HG02884 (cell line): ENCODE measurements at regions not wholly inside any gene's neighbourhood (a gene's known extent, or its start where the extent isn't known, plus 50 kb on each side); places are given as distances from the start of the nearest gene placed in this dataset.
"Not testable (repeated sequence)": the region's sequence is repeated elsewhere in the genome, so short reads cannot be mapped to it uniquely, and the experiment has no call there.

Source experiments
- ATAC-seq: cut with Tn5 transposase; IDR thresholded peaks from one replicate; pipeline ENCODE4 v1.9.1; 2021; ENCODE audit warnings: mild to moderate bottlenecking, moderate library complexity; ENCODE audit not compliant: unreplicated experiment

DNA sequence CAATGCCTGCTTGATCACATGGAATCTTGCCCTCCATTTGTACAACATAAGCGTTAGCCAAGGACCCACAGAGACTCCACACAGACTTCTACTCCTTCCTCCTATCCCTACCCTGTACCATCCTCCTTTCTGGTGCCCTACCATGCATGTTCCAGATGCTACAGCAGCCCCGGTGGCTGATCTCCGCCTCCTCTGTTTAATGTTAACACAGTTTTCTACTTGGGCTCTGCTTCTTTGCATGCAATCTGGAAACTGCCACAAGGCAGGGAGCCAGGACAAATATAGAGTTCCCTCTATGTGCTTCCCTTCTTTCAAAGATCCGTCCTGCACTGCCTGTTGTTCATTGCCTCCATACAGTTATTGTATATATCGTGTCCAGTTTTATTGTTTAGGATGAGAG is 368.6 kb upstream of the TENM3 start:
- ATAC-seq: no peak

DNA sequence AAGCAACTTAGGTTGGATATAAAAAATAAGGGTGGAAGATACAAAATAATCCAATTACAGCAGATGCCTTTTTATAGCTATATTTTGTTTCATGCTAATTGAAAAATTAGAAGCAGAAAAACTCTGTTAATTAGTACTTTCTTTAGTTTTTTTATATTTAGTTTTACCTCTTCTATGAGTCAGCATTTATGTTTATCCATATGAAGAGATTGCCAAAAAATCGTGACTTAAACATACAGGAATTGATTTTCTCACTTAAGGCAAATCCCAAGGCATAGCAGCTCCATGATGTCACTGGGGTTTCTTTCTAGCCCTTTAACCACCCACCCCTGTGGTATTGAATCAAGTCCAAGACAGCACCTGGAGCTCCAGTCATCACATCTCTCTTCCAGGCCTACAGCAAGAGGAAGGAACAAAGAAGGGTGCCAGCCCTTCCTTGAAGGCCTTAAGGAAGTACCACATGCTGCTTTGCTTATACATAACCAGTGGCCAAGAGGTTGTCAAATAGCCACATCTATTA is 365.8 kb upstream of the TENM3 start:
- ATAC-seq: no peak

DNA sequence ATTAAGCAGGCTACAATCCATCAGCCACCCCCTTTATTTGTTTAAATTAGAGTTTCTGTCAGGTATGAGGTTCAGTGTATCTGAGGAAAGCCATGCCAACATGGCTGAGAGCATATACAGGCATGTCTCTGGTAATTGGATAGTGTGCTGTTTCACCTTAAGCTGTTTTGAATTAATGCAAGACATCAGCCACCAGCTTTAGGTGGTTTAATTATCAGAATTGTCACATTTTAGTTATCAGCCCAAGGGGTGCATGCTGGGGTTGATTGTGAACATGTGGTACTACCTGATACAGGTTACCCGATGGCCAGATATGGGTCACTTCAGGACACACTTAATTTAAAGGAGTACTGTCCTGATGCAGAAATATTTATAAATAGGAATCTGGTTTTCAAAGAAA is 353.2 kb upstream of the TENM3 start:
- no peak for ATAC-seq

DNA sequence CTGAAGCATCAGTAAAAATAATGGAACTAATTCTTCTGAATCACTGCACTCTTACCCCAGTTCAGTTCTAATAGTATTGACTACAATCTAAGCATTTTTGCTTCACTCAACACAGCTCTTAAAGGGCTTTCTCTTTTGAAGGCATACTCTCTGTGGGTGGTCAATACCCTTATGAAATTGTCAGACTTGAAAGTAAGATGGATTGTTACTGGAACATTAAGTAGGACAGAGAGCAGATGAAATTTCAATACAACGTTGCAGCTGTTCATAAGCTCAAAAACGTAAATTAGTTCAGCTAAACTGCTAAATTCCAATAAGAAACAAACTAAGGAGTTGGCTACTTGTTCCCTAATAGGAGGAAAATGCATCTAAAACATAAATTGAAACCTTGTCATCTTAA is 352.3 kb upstream of the TENM3 start:
- ATAC-seq: no peak

DNA sequence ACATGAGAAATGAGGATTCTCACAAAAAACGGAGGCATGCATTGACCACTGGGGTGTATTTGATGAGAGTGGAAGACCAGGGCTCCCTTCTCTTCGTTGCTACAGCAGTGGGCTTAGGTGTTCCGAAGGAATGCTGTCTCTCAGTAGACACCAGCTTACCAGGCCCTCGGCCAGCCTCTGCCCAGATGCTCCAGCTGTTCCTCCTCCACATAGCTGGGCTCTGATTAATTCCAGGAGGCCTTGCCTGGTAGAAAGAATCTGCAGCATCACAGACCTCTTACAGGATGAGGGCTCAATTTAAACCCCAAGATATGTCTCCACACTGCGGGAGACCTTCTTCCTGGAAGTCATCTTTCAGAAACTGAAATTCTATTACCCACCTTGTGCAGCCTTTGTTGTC is 346.6 kb upstream of the TENM3 start:
- no peak for ATAC-seq

DNA sequence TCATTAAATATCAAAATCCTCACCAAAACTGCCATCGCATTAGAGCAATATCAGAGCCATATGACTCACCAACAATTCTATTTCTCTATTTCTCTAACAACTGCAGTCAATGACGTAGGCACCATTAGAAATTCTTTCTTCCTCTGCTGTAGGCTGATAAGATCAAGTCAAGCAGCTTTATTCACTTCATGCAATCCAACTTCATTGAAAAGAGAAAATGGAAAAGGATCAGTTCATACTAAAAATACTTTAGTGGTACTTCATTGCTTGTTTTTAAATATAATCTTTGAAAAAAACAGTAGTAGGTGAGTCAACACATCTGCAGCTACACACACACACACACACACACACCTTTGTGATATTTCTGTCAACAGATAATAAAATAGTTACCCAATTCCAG is 345.3 kb upstream of the TENM3 start:
- no peak for ATAC-seq

DNA sequence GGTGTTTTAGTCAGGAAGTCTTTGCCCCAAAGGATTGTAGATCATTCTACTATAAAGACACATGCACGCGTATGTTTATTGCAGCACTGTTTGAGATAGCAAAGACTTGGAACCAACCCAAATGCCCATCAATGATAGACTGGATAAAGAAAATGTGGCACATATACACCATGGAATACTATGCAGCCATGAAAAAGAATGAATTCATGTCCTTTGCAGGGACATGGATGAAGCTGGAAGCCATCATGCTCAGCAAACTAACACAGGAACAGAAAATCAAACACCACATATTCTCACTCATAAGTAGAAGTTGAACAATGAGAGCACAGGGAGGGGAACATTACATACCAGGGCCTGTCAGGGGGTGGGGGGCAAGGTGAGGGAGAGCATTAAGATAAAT is 340.8 kb upstream of the TENM3 start:
- not testable (repeated sequence) for ATAC-seq

DNA sequence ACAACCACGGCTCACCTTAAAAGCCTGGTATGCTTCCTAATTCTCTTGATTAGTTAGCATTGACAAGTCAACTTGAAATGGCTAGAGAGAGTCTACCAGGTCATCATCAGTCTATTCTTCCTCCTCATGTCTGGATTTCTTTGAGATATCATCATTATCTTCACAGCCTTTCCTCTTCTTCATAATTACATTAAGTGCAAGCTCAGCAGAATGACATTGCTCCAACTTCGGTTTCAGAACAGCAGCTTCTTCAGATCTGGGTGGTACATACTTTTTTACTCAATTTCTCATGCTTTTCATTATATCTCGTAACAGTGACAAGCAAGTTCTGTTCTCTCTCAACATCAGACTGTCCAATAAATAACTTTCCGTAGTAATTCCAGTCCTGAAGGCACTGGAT is 337.5 kb upstream of the TENM3 start:
- ATAC-seq: no peak

DNA sequence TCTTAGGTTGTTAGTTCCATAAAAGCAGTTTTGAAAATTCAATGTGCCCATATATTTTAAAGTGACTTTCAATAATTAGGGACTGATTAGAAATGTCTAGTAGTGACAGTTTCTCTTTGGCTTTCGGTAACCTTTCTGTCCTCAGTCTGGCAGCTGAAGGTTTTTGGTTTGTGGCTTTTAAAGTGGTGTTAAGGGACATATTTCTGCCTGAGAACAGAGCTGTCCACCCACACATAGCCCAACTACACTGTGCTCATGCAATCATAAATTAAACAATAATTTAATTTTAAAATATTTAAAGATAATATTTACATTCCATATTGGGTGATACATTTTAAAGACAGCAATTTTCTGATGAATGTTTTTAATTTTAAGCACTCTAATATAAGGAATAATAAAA is 335.0 kb upstream of the TENM3 start:
- ATAC-seq: no peak

DNA sequence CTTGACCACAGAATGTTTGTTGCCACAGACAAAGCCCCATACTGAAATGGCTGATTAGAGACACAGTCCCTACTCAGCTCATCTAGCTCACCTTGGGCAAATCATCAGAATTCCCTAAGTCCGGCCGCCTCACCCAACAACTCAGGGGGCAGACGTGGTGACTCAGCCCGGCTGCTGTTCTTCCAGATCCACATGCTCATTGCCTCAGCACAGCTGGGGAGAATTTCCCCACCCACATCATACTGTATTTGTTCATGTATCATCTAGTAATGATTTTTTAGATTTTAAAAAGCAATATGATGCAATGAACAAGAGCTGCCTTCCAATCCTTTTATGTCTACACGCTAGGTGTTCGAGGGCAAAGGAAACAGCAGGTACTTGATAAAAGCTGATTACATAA is 333.8 kb upstream of the TENM3 start:
- no peak for ATAC-seq

DNA sequence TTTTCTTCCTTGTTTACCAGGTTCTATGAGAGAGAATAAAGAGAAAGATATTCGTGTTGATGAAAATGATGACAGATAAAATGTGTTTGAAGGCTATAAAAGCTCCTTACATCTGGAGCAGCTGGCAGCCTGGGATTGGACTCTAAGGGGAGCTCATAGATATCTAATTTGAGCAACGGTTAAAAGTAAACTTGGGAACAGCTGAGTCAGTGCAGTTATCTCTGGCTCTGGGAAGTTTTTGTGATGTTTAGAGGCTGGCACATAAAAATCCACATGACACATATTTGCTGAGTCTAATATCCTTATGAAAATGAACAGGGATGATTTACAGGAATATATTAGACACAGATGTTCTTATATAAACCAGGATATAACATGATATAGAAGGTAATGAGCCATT is 331.8 kb upstream of the TENM3 start:
- no peak for ATAC-seq

DNA sequence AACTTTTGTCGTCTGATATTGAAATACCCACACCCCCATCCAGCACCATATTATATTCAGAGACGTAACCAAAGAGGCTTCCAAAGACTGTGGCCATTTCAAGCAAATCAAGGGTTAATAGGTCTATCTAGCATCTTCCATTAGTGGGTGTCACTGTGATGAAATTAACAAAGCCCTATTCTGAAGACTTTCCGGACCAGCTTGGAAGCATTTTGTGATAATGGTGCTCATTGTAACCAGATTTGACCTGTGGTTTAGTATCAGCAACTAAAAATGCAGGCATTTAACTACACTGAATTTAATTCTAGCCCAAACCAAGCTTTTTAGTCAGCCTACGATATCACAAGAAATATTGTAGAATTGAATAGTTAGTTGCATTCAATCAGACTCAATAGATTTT is 309.7 kb upstream of the TENM3 start:
- no peak for ATAC-seq

DNA sequence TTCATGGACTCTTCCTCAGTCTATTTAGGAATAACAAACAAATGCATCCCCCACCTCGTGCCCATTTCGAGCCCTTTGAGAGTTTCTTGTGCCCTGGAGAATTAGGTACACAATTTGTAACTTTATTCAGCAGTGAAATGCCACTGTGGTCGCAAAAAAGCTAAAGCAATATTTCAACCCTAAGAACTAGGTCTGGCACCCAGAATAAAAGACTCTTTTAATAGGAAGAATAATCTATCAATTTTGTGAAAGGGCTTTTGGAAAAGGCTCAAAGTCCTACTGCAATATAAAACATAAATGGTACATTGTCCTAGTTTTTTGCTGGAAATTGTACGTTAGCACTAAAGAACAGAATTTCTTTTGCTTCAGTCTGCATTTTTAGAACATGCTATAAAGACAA is 304.6 kb upstream of the TENM3 start:
- no peak for ATAC-seq

DNA sequence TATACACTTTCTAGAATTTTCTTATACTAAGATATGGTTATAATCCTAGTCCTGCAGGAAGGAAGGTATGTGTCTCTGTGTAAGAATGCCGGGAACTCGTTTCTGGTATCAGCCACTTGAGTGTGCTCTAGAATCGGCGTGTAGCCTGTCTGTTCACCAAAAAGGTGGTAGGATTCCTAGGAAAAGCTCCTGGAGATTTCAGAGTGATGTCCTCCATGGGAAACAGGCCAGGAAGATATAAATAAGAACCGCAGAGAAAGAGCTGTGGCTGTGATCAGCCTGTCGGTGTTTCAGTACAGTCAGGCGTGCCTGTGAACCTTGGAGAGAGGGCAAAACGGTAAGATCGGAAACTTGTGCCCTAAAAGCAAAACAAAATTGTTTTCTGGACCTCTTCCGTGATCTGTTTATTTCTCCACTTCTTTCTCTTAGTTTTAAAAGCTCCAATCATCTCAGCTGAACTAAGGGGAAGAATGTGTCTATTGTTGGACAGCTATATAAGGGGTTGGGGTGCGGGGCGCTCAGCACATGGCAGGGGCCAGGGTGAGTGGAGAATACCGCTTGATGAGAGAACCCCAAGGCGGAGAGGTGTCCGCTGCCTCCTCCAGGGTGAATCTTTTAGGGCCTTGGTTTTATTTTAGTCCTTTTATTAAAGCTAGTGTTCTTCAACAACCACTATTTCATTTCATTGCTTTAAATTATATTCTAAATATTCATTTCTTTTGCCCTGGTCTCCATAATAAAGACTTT is 303.8 kb upstream of the TENM3 start:
- ATAC-seq: no peak

DNA sequence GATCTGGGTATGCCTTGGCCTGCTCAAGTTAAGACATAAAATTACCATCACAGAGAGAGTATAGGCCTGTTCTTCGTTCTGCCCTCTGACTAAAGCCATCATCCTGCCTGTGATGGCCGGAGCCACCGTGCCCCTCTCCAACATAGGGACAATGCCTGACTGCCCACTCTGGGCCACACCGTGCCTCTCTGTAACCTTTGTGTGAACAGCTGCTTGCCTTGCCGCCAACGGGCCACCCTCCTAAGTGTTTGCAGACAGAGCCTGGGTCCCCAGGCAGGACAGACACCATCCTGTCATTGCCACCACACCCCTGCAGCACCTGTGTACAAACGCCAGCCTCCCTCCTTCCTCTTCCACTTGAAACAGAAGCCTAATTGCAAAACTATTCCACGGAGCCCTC is 298.7 kb upstream of the TENM3 start:
- no peak for ATAC-seq

DNA sequence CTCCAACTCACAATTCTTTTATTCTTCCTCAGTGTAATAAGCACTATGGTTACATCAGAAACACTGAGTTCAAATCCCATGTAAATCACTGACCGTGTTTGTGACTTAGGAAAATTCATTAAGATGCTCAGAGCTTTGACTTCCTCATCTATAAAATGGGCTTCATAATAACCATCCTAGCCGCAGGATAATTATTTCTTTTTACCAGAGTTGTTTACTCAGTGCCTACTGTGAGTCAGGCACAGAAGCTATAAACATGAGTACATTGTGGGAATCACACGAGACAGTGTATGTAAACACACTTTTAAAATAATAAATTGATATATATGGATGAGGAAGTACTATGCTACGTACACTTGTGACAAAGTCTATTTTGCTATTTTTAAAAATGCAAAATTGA is 296.3 kb upstream of the TENM3 start:
- no peak for ATAC-seq

DNA sequence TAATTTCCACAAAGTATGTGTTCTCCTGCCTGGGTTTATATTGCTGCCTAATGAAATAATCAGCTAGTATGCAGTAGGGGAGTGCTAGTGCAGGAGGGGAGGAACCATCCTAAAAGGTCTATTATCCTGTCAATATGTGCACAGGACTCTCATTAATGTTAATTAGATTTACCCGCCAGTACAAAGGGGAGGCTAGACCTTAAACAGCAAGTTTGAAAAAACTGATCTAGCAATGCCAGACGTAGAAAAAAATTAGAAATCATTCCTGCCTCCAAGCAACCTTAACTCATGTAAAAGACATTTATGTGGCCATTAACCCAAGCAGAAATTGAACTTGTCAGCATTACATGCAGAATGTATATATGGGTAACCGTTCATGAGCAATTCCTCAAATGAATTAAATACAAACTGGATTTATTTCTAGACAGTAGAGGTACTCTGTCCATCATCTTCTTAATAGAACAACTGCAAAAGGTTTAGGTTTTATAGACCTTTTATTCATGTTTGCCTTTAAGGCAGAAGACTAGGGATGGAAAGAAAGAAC is 294.3 kb upstream of the TENM3 start:
- ATAC-seq: no peak

DNA sequence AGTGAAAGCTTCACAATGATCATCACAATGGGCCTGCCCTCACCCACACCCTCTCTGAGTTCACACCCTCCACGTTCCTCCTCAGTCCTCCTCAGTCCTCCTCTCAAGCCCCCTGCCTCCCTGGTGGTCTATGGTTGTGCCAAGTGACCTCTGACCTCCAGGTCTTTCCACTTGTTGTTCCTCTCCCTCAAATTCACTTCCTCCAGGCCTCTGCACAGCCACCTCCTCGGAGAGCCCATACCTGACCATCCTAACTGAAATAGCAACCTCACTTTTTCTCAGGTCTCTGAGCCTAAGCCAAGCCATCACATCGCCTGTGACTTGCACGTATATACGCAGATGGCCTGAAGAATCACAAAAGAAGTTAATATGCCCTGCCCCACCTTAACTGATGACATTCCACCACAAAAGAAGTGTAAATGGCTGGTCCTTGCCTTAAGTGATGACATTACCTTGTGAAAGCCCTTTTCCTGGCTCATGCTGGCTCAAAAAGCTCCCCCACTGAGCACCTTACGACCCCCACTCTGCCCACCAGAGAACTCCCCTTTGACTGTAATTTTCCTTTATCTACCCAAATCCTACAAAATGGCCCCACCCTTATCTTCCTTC is 293.4 kb upstream of the TENM3 start:
- ATAC-seq: no peak

DNA sequence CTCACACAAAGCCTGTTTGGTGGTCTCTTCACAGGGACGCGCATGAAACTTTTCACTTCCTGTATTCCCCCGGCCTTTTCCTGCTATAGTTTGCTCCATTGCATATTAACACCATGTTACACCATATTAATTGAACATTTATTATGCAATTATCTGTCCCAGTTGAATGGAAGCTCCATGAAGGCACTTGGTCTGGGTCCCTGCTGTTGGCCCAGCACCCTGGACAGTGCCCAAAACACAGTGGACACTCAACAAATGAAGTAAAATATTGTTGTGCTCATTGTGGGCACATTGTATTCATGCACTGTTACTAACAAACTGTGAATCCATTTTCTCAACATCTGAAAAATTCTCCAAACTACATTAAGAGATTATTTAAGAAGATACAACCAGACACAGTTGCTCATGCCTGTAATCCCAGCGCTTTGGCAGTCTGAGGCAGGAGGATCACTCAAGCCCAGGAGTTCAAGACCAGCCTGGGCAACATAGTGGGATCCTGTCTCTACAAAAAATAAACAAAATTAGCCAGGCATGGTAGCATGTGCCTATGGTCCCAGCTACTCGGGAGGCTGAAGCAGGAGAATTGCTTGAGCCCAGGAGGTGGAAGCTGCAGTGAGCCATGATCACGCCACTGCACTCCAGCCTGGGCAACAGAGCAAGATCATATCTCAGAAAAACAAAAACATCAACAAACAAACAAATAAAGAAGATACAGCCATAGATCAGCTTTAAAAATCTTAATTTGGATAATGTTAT is 292.7 kb upstream of the TENM3 start:
- no peak for ATAC-seq

DNA sequence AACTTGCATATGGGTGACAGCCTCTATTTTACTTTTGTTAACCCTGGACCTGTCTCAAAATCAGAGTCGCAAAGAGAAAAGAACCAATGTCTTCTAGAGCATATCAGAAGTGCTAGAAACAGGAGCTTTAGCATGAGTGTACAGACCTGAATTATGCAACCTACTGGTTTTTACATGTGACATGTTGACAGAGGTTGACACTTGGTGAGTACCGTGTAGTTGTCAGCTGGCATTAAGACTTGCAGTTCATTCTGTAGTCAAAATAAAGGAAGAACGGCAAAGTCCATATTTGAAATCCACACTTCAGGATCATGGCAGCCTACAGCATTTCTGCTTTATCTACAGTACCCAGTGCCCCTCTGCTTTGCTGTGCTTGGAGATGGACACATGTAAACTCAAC is 291.9 kb upstream of the TENM3 start:
- no peak for ATAC-seq

DNA sequence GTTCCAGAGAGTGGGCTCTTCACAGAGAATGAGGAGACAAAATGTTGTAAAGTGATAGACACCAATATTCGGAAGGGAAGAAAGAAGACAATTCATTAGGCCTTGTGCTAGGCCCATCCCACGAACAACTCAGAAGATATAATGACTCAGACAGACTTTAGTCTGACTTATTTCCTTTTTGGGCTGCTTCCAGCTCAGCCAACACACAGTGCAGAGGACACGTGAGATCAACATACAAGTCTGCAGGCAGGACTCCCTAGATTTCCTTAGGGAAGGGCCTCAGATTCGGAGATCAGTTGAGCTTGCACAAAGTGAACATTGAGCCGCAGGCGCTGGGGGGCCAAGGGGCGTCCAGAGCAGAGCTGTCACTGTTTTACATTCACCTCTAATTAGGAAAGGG is 290.7 kb upstream of the TENM3 start:
- ATAC-seq: no peak

DNA sequence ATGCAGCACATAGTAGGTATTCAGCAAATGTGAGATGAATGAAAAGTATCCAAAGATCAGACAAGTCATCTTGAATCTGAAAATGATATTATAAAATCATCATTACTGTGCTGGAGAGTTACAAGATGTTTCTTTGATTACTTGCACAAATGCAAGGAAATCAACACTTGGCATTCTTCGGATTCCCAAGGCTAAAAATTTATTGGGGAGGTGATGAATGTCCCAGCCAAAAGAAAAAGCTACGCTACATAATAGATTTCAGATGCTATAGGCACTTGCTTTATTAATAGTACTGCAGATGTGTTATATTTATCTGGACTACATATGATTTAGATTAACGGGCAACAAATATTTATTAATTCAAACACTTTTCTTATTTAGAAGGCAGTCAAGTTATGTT is 286.7 kb upstream of the TENM3 start:
- ATAC-seq: no peak
